ENCODE measurements at regions not wholly inside any gene's neighbourhood (a gene's known extent, or its start where the extent isn't known, plus 50 kb on each side); places are given as distances from the start of the nearest gene placed in this dataset.
"Not testable (repeated sequence)": the region's sequence is repeated elsewhere in the genome, so short reads cannot be mapped to it uniquely, and the experiment has no call there.

DNA sequence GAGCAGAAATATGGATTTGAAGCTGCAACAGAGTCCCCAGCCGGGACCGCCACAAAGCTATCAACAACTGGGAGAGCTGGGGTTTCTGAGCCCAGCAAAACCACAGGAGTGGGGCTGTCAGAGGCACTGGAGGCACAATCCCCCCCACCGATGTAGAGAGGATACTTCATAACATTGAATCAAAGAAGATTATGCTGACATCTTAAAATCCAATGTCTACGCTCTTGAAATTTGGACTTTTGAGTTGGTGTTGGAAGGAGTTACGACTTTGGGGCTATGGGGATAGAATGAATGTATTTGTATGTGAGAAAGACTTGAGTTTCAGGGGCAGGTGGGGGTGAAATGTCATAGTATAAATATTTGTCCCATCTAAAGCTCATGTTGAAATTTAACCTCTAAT is 1121.6 kb upstream of the CDH8 start:
- no peak for DNase-seq

GRCh38 chr16:63146251-63146650 is 1110.0 kb upstream of the CDH8 start:
- no peak for DNase-seq

DNA sequence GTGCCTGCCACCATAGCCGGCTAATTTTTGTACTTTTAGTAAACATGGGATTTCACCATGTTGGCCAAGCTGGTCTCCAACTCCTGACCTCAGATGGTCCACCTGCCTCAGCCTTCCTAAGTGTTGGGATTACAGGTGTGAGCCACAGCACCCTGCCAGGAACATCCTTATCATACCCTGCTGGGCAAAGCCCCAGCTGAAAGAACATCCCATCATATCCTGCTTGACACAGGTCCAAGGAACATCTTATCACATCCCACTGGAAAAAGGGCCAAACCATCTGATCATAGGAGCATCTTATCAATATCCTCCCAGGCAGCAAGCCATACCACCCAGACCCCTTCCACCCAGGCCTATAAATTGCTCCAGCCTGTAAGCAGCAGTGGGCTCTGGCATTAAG is 1109.2 kb upstream of the CDH8 start:
- DNase-seq = no peak

DNA sequence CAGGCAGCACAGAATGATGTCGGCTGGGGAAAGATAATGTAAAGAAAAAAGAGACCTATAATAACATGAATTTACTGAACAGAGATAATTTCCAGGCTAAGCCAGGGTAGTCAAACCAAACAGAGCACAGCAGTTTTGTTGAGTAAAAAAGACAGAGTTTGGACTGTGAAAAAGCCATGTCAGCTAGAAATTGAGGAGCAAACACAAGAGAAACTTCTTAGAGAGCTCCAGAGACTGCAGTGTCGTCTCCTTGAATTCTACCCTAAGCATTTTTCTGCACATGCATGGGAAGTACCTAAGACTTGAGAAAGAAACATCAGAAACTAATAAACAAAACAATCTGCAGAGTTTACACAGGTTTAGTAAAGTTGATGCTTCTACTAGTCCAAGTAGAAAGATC is 1098.8 kb upstream of the CDH8 start:
- DNase-seq = no peak

DNA sequence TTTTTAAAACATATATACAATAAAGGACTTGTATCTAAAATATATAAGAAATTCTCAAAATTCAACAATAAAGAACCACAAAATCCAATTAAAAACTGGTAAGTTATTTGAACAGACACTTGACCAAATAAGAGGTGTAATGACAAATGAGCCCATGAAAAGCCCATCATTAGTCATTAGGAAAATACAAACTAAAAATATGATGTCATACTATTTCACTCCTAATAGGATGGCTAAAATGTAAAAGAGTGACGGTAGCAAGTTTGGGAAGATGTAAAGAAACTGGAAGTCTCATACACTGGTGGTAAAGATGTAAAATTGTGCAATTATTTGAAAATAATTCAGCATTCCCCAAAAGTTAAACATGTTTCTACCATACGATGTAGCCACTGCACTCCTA is 1095.3 kb upstream of the CDH8 start:
- DNase-seq = no peak

- DNase-seq = no peak
These were observed 1094.7 kb upstream of the CDH8 start for GRCh38 chr16:63130942-63131341.

DNA sequence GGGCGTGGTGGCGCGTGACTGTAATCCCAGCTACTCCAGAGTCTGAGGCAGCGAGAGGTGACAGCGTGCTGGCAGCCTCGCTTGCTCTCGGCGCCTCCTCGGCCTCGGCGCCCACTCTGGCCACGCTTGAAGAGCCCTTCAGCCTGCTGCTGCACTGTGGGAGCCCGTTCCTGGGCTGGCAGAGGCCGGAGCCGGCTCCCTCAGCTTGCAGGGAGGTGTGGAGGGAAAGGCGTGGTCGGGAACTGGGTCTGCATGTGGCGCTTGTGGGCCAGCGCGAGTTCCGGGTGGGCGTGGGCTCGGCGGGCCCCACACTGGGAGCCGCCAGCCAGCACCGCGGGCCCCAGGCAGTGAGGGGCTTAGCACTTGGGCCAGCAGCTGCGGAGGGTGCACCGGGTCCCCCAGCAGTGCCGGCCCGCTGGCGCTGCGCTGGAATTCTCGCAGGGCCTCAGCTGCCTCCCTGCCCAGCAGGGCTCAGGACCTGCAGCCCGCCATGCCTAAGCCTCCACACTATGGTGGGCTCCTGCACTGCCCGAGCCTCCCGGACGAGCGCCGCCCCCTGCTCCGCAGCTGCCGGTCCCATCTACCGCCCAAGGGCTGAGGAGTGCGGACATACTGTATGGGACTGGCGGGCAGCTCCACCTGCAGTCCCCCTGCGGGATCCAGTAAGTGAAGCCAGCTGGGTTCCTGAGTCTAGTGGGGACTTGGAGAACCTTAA is 1093.3 kb upstream of the CDH8 start:
- no peak for DNase-seq

DNA sequence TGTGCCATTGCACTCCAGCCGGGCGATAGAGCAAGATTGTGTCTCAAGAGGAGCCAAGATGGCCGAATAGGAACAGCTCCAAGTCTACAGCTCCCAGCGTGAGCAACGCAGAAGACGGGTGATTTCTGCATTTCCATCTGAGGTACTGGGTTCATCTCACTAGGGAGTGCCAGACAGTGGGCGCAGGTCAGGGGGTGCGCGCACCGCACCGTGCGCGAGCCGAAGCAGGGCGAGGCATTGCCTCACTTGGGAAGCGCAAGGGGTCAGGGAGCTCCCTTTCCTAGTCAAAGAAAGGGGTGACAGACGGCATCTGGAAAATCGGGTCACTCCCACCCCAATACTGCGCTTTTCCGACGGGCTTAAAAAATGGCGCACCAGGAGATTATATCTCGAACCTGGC is 1083.7 kb upstream of the CDH8 start:
- not testable (repeated sequence) for DNase-seq

- DNase-seq = no peak
These were observed 1063.8 kb upstream of the CDH8 start for GRCh38 chr16:63100082-63100481.

GRCh38 chr16:63096857-63097256 is 1060.6 kb upstream of the CDH8 start:
- DNase-seq = no peak

GRCh38 chr16:63092736-63093135 is 1056.5 kb upstream of the CDH8 start:
- DNase-seq = no peak

GRCh38 chr16:63082101-63082500 is 1045.9 kb upstream of the CDH8 start:
- no peak for DNase-seq

GRCh38 chr16:63080746-63081145 is 1044.5 kb upstream of the CDH8 start:
- no peak for DNase-seq

DNA sequence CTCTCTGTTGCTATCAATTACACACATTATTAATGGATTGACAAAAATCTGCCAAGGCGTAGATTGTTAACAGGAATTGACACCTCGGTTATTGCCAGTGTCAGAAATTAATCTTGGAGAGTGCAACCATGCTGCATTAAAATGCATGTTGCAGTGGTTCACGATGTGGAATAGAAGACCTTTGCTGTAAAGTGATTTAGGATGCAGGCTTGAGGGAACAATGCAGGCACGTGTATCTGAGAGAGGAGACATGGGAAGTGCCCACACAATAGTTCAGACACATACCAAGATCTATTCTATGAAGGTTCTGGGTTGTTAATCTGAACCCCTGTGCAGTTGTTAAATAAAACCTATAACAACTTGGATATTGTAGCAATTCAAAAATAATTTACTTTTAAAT is 1032.8 kb upstream of the CDH8 start:
- no peak for DNase-seq

DNA sequence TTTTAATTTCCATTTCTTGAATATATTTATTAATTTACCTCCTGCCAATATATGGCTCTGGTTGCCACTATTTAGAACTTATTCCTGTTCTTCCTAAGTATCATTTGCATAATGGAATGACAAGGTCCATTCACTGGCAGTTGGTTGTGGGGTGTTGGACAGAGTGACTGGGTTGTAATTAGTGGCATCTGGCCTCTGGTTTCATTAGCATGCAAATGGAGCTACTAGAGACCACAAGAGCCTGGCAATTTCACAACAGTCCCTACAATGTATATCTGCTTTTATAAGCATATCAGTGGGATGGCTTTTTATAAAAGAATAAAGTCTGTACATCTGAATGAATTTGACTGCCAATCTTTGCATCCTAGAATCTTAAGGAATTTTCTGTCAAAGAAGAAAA is 1030.9 kb upstream of the CDH8 start:
- DNase-seq = no peak

DNA sequence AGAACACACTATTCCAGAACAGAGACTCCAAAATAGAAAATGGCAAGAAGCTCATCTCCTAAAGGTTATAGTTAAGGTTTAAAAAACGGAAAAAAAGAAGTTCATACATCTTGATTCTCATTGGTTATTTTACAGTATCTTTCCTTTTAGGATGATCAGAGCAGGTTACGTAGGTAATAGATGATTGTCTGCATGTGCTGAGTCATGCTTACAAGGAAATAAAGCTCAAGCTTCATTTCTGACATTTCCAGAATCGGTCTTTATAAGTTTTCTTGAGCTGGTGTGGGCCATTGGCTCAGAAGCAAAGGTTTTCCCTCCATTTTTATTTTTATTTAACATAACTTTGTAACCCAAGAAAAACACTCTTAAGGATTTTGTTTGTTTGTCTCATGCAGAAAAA is 1030.3 kb upstream of the CDH8 start:
- no peak for DNase-seq

DNA sequence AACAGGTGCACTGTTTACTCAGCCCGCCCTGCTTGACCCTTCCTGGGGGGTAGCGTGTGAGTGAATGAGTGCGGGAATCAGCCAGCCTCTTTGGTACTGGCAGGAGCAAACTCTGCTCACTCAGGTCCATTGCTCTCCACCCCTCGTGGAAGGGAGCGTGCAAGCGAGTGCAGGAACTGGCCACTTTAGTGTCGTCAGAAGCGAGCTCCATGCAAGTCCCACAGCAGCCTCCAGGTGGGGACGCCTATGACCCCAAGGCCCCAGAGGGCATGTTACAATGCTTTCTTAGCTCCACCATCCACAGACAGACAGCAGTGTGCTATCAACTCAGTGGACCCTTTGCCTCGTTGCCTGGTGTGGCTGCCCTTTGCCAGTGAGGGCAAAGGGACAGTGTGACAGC is 1025.1 kb upstream of the CDH8 start:
- DNase-seq = no peak

GRCh38 chr16:63059676-63060075 is 1023.4 kb upstream of the CDH8 start:
- no peak for DNase-seq

GRCh38 chr16:63057341-63057740 is 1021.1 kb upstream of the CDH8 start:
- no peak for DNase-seq

DNA sequence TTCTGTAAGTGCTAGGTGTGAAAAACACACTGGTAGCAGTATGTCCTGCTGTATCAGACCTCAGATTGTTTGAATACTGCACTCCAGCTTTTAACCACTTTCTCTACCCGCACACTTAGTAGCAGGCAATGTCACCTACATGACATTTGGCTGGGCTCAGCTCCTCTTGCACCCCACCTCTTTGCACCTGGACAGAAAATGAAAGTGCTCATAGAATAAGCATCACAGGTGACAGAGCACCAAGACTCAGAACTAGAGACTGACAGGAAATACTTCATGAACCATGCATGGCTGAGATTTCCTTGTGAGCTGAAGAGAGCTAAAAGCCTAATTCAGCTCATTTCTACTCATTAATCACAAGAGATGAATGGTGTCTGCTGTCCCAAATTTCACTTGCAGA is 1014.2 kb upstream of the CDH8 start:
- DNase-seq = no peak

- no peak for DNase-seq
These were observed 1002.3 kb upstream of the CDH8 start for GRCh38 chr16:63038397-63039106.

- DNase-seq = no peak
These were observed 1001.6 kb upstream of the CDH8 start for GRCh38 chr16:63037761-63038396.

- no peak for DNase-seq
These were observed 982.5 kb upstream of the CDH8 start for GRCh38 chr16:63018581-63019223.

GRCh38 chr16:63008688-63009087 is 972.5 kb upstream of the CDH8 start:
- no peak for DNase-seq
